A172 (cell line): ENCODE measurements at regions not wholly inside any gene's neighbourhood (a gene's known extent, or its start where the extent isn't known, plus 50 kb on each side); places are given as distances from the start of the nearest gene placed in this dataset.

Experiments used
- DNase-seq: peaks from one replicate; pipeline ENCODE4 v3.0.0-alpha.2; 2015; ENCODE audit warnings: low spot score

GRCh38 chr12:114302606-114303315, 103.2 kb downstream of the TBX5 start:
- no peak for DNase-seq

GRCh38 chr12:114302117-114302516, 103.8 kb downstream of the TBX5 start:
- DNase-seq, result no peak

DNA sequence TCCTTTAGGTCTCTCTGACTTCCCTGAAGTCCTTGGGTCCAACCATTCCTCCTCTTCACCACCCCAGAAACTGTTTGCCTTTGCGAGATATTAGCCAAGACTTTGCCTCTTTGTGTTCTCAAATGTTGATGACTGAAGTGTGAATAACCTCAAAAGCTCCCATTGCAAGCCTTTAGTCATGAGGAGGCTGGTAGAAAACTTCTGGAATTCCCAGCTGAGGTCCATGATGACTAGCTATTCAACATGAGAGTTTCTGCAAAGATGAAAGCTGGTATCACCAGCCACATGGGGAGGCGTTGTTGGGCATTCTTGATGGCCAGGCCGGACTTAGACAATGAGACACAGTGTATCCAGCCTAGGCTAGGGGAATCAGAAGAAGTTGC, 111.7 kb downstream of the TBX5 start:
- DNase-seq, result no peak

DNA sequence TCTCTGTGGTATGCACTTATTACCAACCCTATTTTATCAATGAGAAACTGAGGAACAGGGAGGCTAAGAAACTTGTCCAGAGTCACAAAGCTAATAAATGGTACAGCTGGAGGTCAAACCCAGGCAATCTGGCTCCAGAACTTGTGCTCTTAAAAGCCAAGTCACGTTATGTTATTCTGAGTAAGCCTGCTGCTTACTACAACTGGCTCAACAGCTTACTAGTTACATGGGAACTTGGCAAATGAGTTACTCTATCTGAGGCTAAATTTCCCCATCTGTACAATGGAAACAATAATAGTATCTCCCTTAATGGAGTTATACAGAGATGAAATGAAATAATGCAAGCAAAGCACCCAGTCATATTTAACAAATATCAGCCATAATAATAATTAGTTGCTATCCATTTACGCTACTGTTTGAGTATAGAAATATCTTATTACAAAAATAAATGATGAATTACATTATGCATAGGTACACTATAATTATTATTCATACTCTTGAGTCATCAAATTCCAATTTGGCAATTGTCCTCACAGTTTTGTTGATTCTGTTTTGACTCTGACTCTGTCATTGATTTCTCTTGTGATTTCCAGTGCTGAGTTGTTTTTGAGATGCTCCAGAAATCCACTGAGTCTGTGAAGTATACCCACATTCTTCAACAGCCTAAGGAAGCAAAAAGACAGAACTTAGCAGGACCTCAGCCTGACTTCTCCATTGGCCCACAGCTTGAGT, 112.2 kb downstream of the TBX5 start:
- no peak for DNase-seq

DNA sequence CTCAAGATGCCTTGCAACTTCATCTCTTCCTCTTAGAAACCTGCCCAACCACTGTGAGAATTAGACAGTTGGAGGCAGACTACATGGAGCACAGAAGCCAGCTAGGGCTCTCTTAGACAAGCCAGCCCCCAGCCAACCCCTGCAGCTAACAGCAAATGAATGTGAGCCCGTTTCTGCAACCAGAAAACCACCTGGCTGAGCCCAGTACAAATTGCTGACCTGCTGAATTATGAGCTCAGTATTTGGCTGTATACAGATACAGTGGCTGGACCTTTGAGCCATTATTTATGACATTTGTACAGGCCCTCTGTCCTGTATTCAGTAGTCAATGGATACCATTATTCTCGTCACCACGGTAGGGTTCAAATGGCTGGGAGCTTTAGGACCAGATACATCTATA, 112.9 kb downstream of the TBX5 start:
- no peak for DNase-seq

DNA sequence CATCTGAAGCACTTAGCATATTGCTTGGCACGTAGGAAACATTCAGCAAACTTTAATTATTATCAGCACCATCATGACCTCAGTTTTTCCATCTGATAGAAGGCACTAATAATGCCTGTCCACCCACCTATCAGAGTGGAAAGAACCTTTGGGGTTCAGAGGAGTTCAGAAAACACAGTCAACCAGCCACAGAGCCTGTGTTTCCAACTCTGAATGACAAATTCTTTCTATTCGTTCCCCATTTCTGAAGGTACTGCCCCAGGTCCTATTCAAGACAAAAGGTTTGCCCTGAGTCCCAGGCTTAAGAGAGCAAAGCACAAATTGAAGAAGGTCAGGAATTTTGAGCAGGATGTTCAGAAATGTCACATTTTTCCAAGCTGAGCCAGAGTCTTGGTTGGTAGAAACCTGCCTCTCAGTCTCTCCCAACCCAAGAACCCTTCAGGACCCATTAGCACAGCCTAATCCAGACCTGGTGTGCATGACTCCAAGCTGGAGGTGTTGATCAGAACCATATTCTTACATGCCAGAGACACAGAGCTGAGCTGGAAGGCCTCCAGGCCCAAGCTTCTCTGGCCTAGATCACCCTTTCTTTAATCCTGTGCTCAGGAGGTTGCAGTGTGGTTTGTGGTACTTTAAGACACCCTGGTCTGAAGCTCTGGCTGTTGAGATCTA, 114.4 kb downstream of the TBX5 start:
- DNase-seq, result no peak

DNA sequence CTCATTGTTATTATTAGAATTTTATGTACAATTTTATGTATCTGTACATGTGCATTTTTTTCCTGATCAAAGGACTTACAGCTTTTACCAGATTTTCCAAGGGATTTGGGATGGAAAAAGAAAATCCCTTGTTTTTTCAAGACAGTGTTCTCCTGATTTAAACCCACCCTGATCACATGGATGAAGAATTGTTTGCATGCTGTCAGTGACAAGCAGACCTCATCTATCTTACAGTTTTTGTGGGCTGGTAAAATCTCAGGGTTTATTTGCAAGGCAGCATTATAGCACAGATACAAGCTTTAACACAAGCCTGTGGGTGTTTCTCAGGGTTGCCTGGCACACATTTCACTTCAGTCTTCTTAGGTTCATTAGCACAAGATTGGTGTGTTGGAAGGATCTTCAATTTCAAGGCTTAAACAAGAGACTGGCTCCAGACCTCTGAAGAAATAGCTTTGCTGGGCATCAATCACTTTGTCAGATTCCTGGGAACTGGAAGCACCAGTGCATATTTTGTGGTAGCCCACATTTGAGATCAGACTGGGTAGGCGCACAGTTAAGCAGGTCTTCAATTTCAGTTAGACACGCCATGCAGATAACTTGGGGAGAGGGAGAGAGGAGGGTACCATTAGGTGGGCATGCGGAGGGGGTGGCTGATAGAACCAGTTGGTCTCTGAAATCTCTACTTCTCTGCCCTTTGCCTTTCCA, 118.0 kb downstream of the TBX5 start:
- DNase-seq, result peak; percentile 4

DNA sequence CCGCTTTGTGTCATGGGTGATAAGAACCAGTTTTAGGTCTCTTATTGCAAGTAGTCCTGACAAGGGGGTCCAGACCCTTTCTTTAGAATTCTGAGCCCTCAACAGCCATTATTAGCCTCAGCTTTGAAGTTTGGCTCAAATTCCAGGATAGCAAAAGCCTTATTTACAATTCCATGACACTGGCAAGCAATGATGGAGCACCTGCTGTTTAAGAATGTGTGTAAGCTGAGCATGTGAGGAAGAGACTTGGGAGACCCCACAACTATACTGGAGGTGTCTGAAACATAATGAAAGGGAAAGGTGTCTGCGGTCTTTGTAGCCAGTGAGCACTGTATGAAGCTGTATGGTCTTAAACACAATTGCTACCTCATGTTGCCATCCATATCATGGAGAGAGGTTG, 119.8 kb downstream of the TBX5 start:
- no peak for DNase-seq

GRCh38 chr12:114285554-114285953, 120.4 kb downstream of the TBX5 start:
- DNase-seq, result no peak

GRCh38 chr12:114284041-114284440, 121.9 kb downstream of the TBX5 start:
- no peak for DNase-seq

DNA sequence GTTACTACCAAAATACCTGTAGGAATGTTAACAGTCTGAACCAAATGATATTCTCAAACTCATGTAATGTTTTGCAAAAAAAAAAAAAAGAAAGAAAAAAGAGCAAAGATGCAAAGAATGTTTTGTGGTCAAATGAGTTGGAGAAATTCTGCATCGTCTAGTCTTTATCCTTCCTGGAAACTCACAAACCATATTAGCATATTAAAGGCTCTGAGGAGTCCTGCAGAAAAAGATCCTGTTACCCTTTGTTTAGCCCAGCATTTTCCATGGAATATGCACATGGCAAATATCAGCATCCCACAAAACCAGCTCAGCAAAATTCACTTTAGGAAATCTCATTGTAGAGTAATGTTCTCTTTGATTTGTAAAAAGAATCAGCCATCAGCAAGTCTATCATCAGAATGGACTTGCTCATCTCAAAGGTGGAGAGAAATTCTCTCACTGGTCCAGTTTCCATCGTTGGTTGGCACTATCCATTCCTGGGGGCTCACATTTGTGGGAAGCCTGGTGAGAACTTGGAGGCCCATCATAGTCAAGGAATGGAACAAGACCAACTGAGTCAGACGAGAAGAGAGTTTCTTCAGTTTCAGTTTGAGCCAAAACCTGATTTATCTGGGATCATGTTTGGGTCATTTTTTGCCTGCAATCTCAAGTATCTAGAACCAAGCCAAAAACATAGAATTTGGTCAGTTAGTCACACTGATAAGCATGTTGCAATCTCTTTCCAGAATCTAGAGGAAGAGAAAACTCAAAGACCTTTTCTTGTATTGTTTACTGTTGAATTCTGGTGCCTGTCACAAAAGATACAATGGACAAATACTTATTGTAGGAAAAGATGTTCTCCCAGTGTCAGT, 129.8 kb downstream of the TBX5 start:
- DNase-seq, result no peak

DNA sequence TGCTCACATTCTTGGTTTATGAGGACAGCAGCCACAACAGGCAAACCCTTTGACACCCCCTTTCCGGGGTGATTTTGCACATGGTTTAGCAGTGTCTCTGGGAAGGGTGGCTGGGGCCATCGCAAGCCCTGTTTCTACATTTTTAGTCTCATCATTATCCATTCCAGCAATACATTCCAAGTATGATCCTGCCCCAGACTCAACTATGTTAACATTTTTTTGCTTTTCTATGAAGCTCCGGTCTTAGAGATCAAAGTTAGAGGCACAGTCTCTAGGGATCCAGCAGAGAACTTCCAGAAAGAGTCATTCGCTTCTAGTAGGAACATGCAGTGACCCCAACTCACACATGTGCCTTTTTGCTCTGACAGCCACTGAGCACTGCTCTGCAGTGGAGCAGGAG, 130.9 kb downstream of the TBX5 start:
- no peak for DNase-seq

DNA sequence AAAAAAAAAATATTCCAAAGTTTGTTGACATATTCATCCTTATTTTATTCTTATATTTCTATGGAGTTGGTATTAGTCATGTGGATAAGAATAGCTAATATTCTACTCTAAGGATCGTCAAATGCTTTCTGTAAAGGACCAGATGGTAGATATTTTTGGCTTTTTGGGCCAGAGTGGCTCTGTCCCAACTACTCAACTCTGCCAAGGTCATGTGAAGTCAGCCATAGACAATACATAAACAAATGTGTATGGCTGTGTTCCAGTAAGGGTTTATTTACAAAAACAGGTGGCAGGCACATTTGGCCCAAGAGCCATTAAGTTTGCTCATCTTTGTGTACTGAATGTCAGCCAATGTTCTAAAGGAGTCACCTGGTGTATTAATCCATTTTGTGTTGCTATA, 131.8 kb downstream of the TBX5 start:
- no peak for DNase-seq

GRCh38 chr12:114272605-114273004, 133.3 kb downstream of the TBX5 start:
- no peak for DNase-seq

- DNase-seq, result no peak
These were observed 133.9 kb downstream of the TBX5 start for GRCh38 chr12:114272071-114272470.

DNA sequence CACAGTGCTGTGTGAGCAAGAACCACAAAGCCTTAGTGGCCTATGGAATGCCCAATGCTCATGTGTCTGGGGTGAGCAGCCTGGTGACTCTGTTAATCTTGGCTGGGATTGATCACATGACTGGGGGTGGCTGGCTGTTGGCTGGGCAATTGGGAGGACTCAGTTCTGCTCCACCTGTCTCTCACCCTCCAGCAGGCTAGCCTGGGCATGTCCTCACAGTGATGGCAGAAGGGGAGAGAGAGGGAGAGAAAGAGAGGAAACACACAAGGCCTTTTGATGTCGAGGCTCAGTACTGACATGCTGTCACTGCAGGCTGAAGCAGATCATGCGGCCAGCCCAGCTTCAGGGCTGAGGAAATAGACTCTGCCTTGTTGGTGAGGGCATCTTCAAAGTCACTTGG, 136.8 kb downstream of the TBX5 start:
- DNase-seq, result no peak

DNA sequence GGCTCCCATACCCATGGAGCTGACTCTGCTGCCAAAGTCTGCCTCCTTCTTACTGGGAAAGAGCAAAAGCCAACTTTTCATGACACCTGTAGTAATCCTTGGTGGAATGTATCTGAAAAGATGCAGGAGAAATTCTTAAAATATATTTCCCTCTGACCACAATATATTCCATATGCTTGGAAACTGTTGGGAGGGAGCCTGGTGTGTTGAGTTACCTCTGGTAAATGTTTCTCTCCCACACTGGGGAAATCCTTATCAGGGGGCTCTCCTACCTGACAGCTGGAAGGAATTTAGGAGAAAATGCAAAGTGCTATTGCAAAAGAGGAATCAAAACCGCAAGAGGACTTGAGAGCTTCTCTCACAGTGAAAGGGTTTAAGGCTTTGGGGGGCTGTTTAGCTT, 139.4 kb downstream of the TBX5 start:
- DNase-seq, result no peak

DNA sequence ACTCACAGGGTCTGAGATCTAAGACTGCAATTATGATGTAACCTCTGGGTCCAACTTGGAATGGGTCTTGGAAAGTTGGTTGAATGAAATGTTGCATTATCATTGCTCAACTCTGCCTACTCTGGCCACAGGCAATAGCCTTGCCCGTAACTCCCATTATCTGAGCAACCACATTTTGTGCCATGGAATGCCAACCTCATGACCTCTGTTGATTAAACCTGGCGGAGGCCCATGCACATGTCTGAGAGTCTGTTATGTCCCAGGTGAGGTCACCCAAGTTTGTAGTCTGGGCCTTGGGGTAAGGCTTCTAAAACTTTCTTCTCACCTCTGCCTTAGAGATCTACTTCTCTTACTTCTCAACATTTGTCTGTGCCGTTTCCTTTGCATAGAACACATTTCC, 140.9 kb downstream of the TBX5 start:
- DNase-seq, result no peak

GRCh38 chr12:114263056-114263805, 142.7 kb downstream of the TBX5 start:
- no peak for DNase-seq

- no peak for DNase-seq
These were observed 148.3 kb downstream of the TBX5 start for GRCh38 chr12:114257687-114258086.

DNA sequence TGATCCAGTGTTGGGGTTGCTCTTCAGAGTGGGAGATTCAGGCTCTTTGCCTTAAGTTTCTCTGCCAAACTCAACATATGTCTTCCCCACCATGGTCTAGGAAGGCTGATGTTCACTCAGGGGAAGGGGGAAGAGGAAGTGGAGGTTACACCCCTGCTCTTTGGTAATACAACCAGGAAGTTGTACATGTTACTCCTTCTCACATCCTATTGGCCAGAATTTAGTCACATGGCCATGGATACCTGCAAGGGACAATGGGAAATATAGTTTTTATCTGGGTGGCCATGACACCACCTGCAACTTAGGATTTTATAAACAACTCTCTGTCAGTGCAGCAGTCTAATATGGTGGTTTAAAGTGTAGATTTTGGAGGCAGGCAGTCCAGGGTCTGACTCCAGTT, 150.9 kb downstream of the TBX5 start:
- DNase-seq, result no peak
